ENCODE measurements at regions not wholly inside any gene's neighbourhood (a gene's known extent, or its start where the extent isn't known, plus 50 kb on each side); places are given as distances from the start of the nearest gene placed in this dataset.

DNA sequence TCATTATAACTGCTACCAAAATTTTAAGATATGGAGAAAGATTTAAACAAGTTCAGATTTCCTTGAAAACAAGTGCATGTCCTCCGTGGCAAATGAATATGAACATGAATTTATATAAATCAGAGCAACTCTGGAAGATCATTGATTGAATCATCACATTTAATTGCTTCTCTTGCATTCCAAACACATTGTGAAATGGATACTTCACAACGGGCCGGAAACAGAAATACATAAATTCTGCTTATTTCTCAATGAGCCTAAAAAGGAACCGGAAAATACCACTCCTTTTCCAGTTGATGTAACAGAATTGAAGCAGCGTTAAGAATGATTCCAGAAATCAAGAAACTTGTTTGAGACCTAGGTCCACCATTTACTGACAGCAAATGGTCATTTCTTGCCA is 134.6 kb upstream of the BTN3A2 start:
- H3T11ph ChIP-seq (ENCODE audit: low read length) = no peak overlapping the region
- H3K14ac ChIP-seq (ENCODE audit: insufficient read depth, low read length) = no peak overlapping the region
- no peak overlapping the region for H3K23ac ChIP-seq (ENCODE audit: insufficient read length, low read depth, low read length)
- H3K23me2 ChIP-seq (ENCODE audit: insufficient read length, low read depth, low read length, poor library complexity, severe bottlenecking) = peaks cover 16% of the 10 kb centered on the region
- H2BK5ac ChIP-seq (ENCODE audit: insufficient read length, low read length) = no peak overlapping the region
- Mint-ChIP-seq H3K4me1 (peaks cover 29 to 34% of the 10 kb centered on the region in 2 experiments), H3K27me3 (ENCODE audit: low read depth) (no peaks in the 10 kb centered on the region), H3K36me3 (ENCODE audit: insufficient read depth in 1 of 3, low read depth in 3 of 3) (no peaks in the 10 kb centered on the region; a peak in 1 of 7 replicates), H3K9me3 (no peaks in the 10 kb centered on the region), H3K4me3 (no peak overlapping the region), H3K27ac (no peak overlapping the region)
- no peak overlapping the region for H2BK20ac ChIP-seq (ENCODE audit: low read depth, low read length, poor library complexity, severe bottlenecking)
- no peaks in the 10 kb centered on the region for H3K79me1 ChIP-seq (ENCODE audit: insufficient read depth, low read depth, low read length, poor library complexity, severe bottlenecking)
- H3K27me3 ChIP-seq (ENCODE audit: insufficient read depth, low read length) = no peaks in the 10 kb centered on the region
- H2AFZ ChIP-seq (ENCODE audit: low read length) = no peak overlapping the region
- H3K4ac ChIP-seq (ENCODE audit: low read depth, low read length) = no peak overlapping the region
- DNase-seq = no peak
- no peak overlapping the region for H2BK120ac ChIP-seq (ENCODE audit: low read depth, low read length, poor library complexity, severe bottlenecking)
- H3K9ac ChIP-seq (ENCODE audit: extremely low read depth, insufficient read length, low read length) = no peak overlapping the region
- H4K20me1 ChIP-seq (ENCODE audit: control insufficient read depth, insufficient read depth, insufficient read length) = peaks cover 3% of the 10 kb centered on the region
- no CpG with 5 or more reads among the region's 5 CpGs for WGBS (ENCODE audit: extremely low coverage, insufficient read length, low lambda C conversion rate)
- H3K27ac ChIP-seq (ENCODE audit: insufficient read length, low read depth, low read length) = no peak overlapping the region
- no peak overlapping the region for H4K5ac ChIP-seq (ENCODE audit: insufficient read length, low read depth, low read length)
- no peaks in the 10 kb centered on the region for H3K9me3 ChIP-seq (ENCODE audit: control insufficient read depth, low read depth, low read length)
- H3K4me1 ChIP-seq (ENCODE audit: insufficient read depth, low read length) = peaks cover 6% of the 10 kb centered on the region; the same call in 1 of the 2 replicates
- H4K91ac ChIP-seq (ENCODE audit: insufficient read length, low read depth, low read length) = no peak overlapping the region
- no peak overlapping the region for H2BK15ac ChIP-seq (ENCODE audit: low read depth, low read length)
- no peak overlapping the region for H4K8ac ChIP-seq (replicated peaks; ENCODE audit: insufficient read length, low read depth, low read length)
- H2AK5ac ChIP-seq (ENCODE audit: insufficient read length, low read length) = no peak overlapping the region
- no peak overlapping the region for H3K56ac ChIP-seq (ENCODE audit: insufficient read length, low read depth, low read length)
- no peaks in the 10 kb centered on the region for H3K79me2 ChIP-seq (ENCODE audit: insufficient read depth, low read length)
- no peak overlapping the region for H2BK12ac ChIP-seq (ENCODE audit: insufficient read length, low read depth, low read length)
- TF ChIP-seq, protein P1, sequence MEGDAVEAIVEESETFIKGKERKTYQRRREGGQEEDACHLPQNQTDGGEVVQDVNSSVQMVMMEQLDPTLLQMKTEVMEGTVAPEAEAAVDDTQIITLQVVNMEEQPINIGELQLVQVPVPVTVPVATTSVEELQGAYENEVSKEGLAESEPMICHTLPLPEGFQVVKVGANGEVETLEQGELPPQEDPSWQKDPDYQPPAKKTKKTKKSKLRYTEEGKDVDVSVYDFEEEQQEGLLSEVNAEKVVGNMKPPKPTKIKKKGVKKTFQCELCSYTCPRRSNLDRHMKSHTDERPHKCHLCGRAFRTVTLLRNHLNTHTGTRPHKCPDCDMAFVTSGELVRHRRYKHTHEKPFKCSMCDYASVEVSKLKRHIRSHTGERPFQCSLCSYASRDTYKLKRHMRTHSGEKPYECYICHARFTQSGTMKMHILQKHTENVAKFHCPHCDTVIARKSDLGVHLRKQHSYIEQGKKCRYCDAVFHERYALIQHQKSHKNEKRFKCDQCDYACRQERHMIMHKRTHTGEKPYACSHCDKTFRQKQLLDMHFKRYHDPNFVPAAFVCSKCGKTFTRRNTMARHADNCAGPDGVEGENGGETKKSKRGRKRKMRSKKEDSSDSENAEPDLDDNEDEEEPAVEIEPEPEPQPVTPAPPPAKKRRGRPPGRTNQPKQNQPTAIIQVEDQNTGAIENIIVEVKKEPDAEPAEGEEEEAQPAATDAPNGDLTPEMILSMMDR (conservative IDR thresholded peaks at IDR 0.05) = no peak
- no peak overlapping the region for H3K18ac ChIP-seq (ENCODE audit: insufficient read length, low read depth, low read length)
- no peak overlapping the region for H3K4me2 ChIP-seq (ENCODE audit: insufficient read depth, insufficient read length, low read length)

Measured in H9 (cell line).